ENCODE measurements at regions not wholly inside any gene's neighbourhood (a gene's known extent, or its start where the extent isn't known, plus 50 kb on each side); places are given as distances from the start of the nearest gene placed in this dataset.
A peak's percentile ranks its signal among the peaks of the same experiment; 100 is the strongest.

GRCh38 chr2:111685342-111685741 is 198.7 kb downstream of the ANAPC1 start:
- H3K4me3 ChIP-seq (ENCODE audit: low read length in 2 of 2) = no peak overlapping the region
- no peaks in the 10 kb centered on the region for H3K27me3 ChIP-seq (ENCODE audit: control insufficient read depth in 3 of 3, insufficient read depth in 3 of 3, low read depth in 1 of 3, low read length in 3 of 3)
- H3K18ac ChIP-seq (ENCODE audit: low read length) = no peak overlapping the region
- H3K27ac ChIP-seq (replicated peaks; ENCODE audit: low read length) = no peak overlapping the region
- H2AK5ac ChIP-seq (ENCODE audit: low read depth, low read length) = no peak overlapping the region
- DNase-seq (ENCODE audit: low spot score) = no peak
- no peaks in the 10 kb centered on the region for H3K36me3 ChIP-seq (replicated peaks in 1 of 2; ENCODE audit: control insufficient read depth in 2 of 2, insufficient read depth in 2 of 2, low read length in 2 of 2)
- H2AFZ ChIP-seq (ENCODE audit: low read length) = no peak overlapping the region
- H2BK15ac ChIP-seq (ENCODE audit: low read length) = no peak overlapping the region
- no peak overlapping the region for H3K4me2 ChIP-seq (ENCODE audit: insufficient read depth, low read length, poor library complexity, severe bottlenecking)
- no peak overlapping the region for H3K4ac ChIP-seq (ENCODE audit: low read length)
- no peak overlapping the region for H2BK5ac ChIP-seq (ENCODE audit: low read length)
- H2BK12ac ChIP-seq (ENCODE audit: low read length) = no peak overlapping the region
- no peak overlapping the region for H3K14ac ChIP-seq (ENCODE audit: low read length)
- H3K9ac ChIP-seq (ENCODE audit: low read depth, low read length, poor library complexity) = no peak overlapping the region
- no peak overlapping the region for H4K8ac ChIP-seq (ENCODE audit: low read depth, low read length)
- no peaks in the 10 kb centered on the region for H3K79me1 ChIP-seq (ENCODE audit: low read depth, low read length)
- peaks cover 0 to 4% of the 10 kb centered on the region in 2 donors for H3K9me3 ChIP-seq (replicated peaks in 1 of 2; ENCODE audit: control insufficient read depth in 2 of 2, insufficient read depth in 1 of 2, low read depth in 1 of 2, low read length in 2 of 2)
- H3K4me1 ChIP-seq (ENCODE audit: control insufficient read depth in 2 of 2, insufficient read depth in 1 of 2, low read depth in 1 of 2, low read length in 2 of 2) = peaks cover 0 to 2% of the 10 kb centered on the region in 2 donors
- no peak overlapping the region for H3K23ac ChIP-seq (ENCODE audit: low read depth, low read length, poor library complexity)
- no peak overlapping the region for H4K91ac ChIP-seq (ENCODE audit: low read depth, low read length, poor library complexity)
- no peak overlapping the region for H2BK120ac ChIP-seq (ENCODE audit: low read depth, low read length)

GRCh38 chr2:111686994-111687393 is 197.0 kb downstream of the ANAPC1 start:
- no peak overlapping the region for H3K23ac ChIP-seq (ENCODE audit: low read depth, low read length, poor library complexity)
- no peak overlapping the region for H4K8ac ChIP-seq (ENCODE audit: low read depth, low read length)
- no peak overlapping the region for H3K27ac ChIP-seq (replicated peaks; ENCODE audit: low read length)
- no peak overlapping the region for H3K14ac ChIP-seq (ENCODE audit: low read length)
- no peak for DNase-seq (ENCODE audit: low spot score)
- no peaks in the 10 kb centered on the region for H3K27me3 ChIP-seq (ENCODE audit: control insufficient read depth in 3 of 3, insufficient read depth in 3 of 3, low read depth in 1 of 3, low read length in 3 of 3)
- no CpG with 5 or more reads among the region's 4 CpGs for WGBS, 2 donors (ENCODE audit: extremely low coverage in 2 of 2, insufficient read length in 2 of 2, insufficient replicate concordance in 1 of 2)
- H3K4me1 ChIP-seq (ENCODE audit: control insufficient read depth in 2 of 2, insufficient read depth in 1 of 2, low read depth in 1 of 2, low read length in 2 of 2) = peaks cover 0 to 2% of the 10 kb centered on the region in 2 donors
- H3K18ac ChIP-seq (ENCODE audit: low read length) = no peak overlapping the region
- no peak overlapping the region for H3K4me3 ChIP-seq (ENCODE audit: low read length in 2 of 2)
- no peak overlapping the region for H3K9ac ChIP-seq (ENCODE audit: low read depth, low read length, poor library complexity)
- no peak overlapping the region for H2BK5ac ChIP-seq (ENCODE audit: low read length)
- H3K79me1 ChIP-seq (ENCODE audit: low read depth, low read length) = no peaks in the 10 kb centered on the region
- H2BK120ac ChIP-seq (ENCODE audit: low read depth, low read length) = no peak overlapping the region
- no peak overlapping the region for H2AK5ac ChIP-seq (ENCODE audit: low read depth, low read length)
- no peak overlapping the region for H2BK12ac ChIP-seq (ENCODE audit: low read length)
- no peak overlapping the region for H2BK15ac ChIP-seq (ENCODE audit: low read length)
- no peaks in the 10 kb centered on the region for H3K36me3 ChIP-seq (replicated peaks in 1 of 2; ENCODE audit: control insufficient read depth in 2 of 2, insufficient read depth in 2 of 2, low read length in 2 of 2)
- peaks cover 0 to 4% of the 10 kb centered on the region in 2 donors for H3K9me3 ChIP-seq (replicated peaks in 1 of 2; ENCODE audit: control insufficient read depth in 2 of 2, insufficient read depth in 1 of 2, low read depth in 1 of 2, low read length in 2 of 2)
- no peak overlapping the region for H3K4me2 ChIP-seq (ENCODE audit: insufficient read depth, low read length, poor library complexity, severe bottlenecking)
- no peak overlapping the region for H3K4ac ChIP-seq (ENCODE audit: low read length)
- H2AFZ ChIP-seq (ENCODE audit: low read length) = no peak overlapping the region
- no peak overlapping the region for H4K91ac ChIP-seq (ENCODE audit: low read depth, low read length, poor library complexity)

- Histone ChIP-seq H3K18ac (ENCODE audit: low read length) (peak overlapping the region; percentile 20), H4K91ac (ENCODE audit: low read depth, low read length, poor library complexity) (no peak overlapping the region), H3K4me1 (ENCODE audit: control insufficient read depth in 2 of 2, insufficient read depth in 1 of 2, low read depth in 1 of 2, low read length in 2 of 2) (peaks cover 0 to 2% of the 10 kb centered on the region in 2 donors), H2BK120ac (ENCODE audit: low read depth, low read length) (no peak overlapping the region), H2BK5ac (ENCODE audit: low read length) (no peak overlapping the region), H3K4me3 (ENCODE audit: low read length in 2 of 2) (no peak overlapping the region), H2BK15ac (ENCODE audit: low read length) (peak overlapping the region; percentile 18), H4K8ac (ENCODE audit: low read depth, low read length) (no peak overlapping the region), H3K14ac (ENCODE audit: low read length) (no peak overlapping the region), H3K27ac (replicated peaks; ENCODE audit: low read length) (no peak overlapping the region), H3K27me3 (ENCODE audit: control insufficient read depth in 3 of 3, insufficient read depth in 3 of 3, low read depth in 1 of 3, low read length in 3 of 3) (no peaks in the 10 kb centered on the region), H2BK12ac (ENCODE audit: low read length) (peak overlapping the region; percentile 25), H3K4ac (ENCODE audit: low read length) (no peak overlapping the region), H3K23ac (ENCODE audit: low read depth, low read length, poor library complexity) (no peak overlapping the region), H2AK5ac (ENCODE audit: low read depth, low read length) (peak overlapping the region; percentile 49), H3K4me2 (ENCODE audit: insufficient read depth, low read length, poor library complexity, severe bottlenecking) (no peak overlapping the region), H3K9ac (ENCODE audit: low read depth, low read length, poor library complexity) (no peak overlapping the region), H3K79me1 (ENCODE audit: low read depth, low read length) (no peaks in the 10 kb centered on the region), H2AFZ (ENCODE audit: low read length) (peak overlapping the region; percentile 69), H3K36me3 (replicated peaks in 1 of 2; ENCODE audit: control insufficient read depth in 2 of 2, insufficient read depth in 2 of 2, low read length in 2 of 2) (no peaks in the 10 kb centered on the region), H3K9me3 (replicated peaks in 1 of 2; ENCODE audit: control insufficient read depth in 2 of 2, insufficient read depth in 1 of 2, low read depth in 1 of 2, low read length in 2 of 2) (peaks cover 2 to 4% of the 10 kb centered on the region in 2 donors)
- WGBS, 2 donors (ENCODE audit: extremely low coverage in 2 of 2, insufficient read length in 2 of 2, insufficient replicate concordance in 1 of 2) = no CpG with 5 or more reads among the region's 11 CpGs
- no peak for DNase-seq (ENCODE audit: low spot score)
Measured at GRCh38 chr2:111687911-111688310, 196.1 kb downstream of the ANAPC1 start.

GRCh38 chr2:111688482-111688881 is 195.5 kb downstream of the ANAPC1 start:
- no peak overlapping the region for H2BK15ac ChIP-seq (ENCODE audit: low read length)
- no CpG with 5 or more reads among the region's 9 CpGs for WGBS, 2 donors (ENCODE audit: extremely low coverage in 2 of 2, insufficient read length in 2 of 2, insufficient replicate concordance in 1 of 2)
- no peaks in the 10 kb centered on the region for H3K79me1 ChIP-seq (ENCODE audit: low read depth, low read length)
- no peak overlapping the region for H3K9ac ChIP-seq (ENCODE audit: low read depth, low read length, poor library complexity)
- H3K18ac ChIP-seq (ENCODE audit: low read length) = no peak overlapping the region
- no peak overlapping the region for H3K23ac ChIP-seq (ENCODE audit: low read depth, low read length, poor library complexity)
- no peak overlapping the region for H3K27ac ChIP-seq (replicated peaks; ENCODE audit: low read length)
- peaks cover 0 to 2% of the 10 kb centered on the region in 2 donors for H3K4me1 ChIP-seq (ENCODE audit: control insufficient read depth in 2 of 2, insufficient read depth in 1 of 2, low read depth in 1 of 2, low read length in 2 of 2)
- no peak overlapping the region for H3K14ac ChIP-seq (ENCODE audit: low read length)
- H2BK5ac ChIP-seq (ENCODE audit: low read length) = no peak overlapping the region
- no peak overlapping the region for H2BK12ac ChIP-seq (ENCODE audit: low read length)
- H4K91ac ChIP-seq (ENCODE audit: low read depth, low read length, poor library complexity) = peak overlapping the region; percentile 44
- peak overlapping the region; percentile 69 for H2AFZ ChIP-seq (ENCODE audit: low read length)
- H2BK120ac ChIP-seq (ENCODE audit: low read depth, low read length) = no peak overlapping the region
- H3K4me2 ChIP-seq (ENCODE audit: insufficient read depth, low read length, poor library complexity, severe bottlenecking) = no peak overlapping the region
- H3K27me3 ChIP-seq (ENCODE audit: control insufficient read depth in 3 of 3, insufficient read depth in 3 of 3, low read depth in 1 of 3, low read length in 3 of 3) = no peaks in the 10 kb centered on the region
- no peak for DNase-seq (ENCODE audit: low spot score)
- no peak overlapping the region for H3K4ac ChIP-seq (ENCODE audit: low read length)
- H3K9me3 ChIP-seq (replicated peaks in 1 of 2; ENCODE audit: control insufficient read depth in 2 of 2, insufficient read depth in 1 of 2, low read depth in 1 of 2, low read length in 2 of 2) = peaks cover 0 to 2% of the 10 kb centered on the region in 2 donors
- H3K4me3 ChIP-seq (ENCODE audit: low read length in 2 of 2) = no peak overlapping the region
- no peak overlapping the region for H2AK5ac ChIP-seq (ENCODE audit: low read depth, low read length)
- H3K36me3 ChIP-seq (replicated peaks in 1 of 2; ENCODE audit: control insufficient read depth in 2 of 2, insufficient read depth in 2 of 2, low read length in 2 of 2) = no peaks in the 10 kb centered on the region
- H4K8ac ChIP-seq (ENCODE audit: low read depth, low read length) = no peak overlapping the region

All from neuronal stem cell (in vitro differentiated cells).